ENCODE measurements at regions not wholly inside any gene's neighbourhood (a gene's known extent, or its start where the extent isn't known, plus 50 kb on each side); places are given as distances from the start of the nearest gene placed in this dataset.

- Histone ChIP-seq H3K27me3 (ENCODE audit: control insufficient read depth, insufficient read depth, low read length) (no peaks in the 10 kb centered on the region), H3K4me3 (ENCODE audit: low read length in 3 of 3) (no peak overlapping the region), H3K9ac (ENCODE audit: low read length in 3 of 3) (no peak overlapping the region), H3K9me3 (ENCODE audit: control insufficient read depth in 2 of 3, insufficient read depth in 1 of 3, low read length in 3 of 3) (no peaks in the 10 kb centered on the region), H3K27ac (ENCODE audit: low read depth in 2 of 2, low read length in 2 of 2) (no peak overlapping the region), H3K36me3 (ENCODE audit: control insufficient read depth in 2 of 3, insufficient read depth in 3 of 3, low read length in 3 of 3) (no peaks in the 10 kb centered on the region), H3K4me1 (ENCODE audit: control insufficient read depth in 2 of 3, insufficient read depth in 2 of 3, low read depth in 1 of 3, low read length in 3 of 3) (no peaks in the 10 kb centered on the region)
- TF ChIP-seq, protein P1, sequence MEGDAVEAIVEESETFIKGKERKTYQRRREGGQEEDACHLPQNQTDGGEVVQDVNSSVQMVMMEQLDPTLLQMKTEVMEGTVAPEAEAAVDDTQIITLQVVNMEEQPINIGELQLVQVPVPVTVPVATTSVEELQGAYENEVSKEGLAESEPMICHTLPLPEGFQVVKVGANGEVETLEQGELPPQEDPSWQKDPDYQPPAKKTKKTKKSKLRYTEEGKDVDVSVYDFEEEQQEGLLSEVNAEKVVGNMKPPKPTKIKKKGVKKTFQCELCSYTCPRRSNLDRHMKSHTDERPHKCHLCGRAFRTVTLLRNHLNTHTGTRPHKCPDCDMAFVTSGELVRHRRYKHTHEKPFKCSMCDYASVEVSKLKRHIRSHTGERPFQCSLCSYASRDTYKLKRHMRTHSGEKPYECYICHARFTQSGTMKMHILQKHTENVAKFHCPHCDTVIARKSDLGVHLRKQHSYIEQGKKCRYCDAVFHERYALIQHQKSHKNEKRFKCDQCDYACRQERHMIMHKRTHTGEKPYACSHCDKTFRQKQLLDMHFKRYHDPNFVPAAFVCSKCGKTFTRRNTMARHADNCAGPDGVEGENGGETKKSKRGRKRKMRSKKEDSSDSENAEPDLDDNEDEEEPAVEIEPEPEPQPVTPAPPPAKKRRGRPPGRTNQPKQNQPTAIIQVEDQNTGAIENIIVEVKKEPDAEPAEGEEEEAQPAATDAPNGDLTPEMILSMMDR (IDR thresholded peaks at IDR 0.05; ENCODE audit: borderline replicate concordance, extremely low read depth, insufficient read depth) = no peak
- intact Hi-C loops (cut with DNase I) = no loop called here
- DNase-seq (no peak), FAIRE-seq (no peak)
Measured at GRCh38 chr12:73240110-73240509, 967.9 kb downstream of the TRHDE start.

- FAIRE-seq (no peak), DNase-seq (no peak)
- no peak overlapping the region for H3K27ac ChIP-seq (ENCODE audit: low read depth in 2 of 2, low read length in 2 of 2)
- peaks cover 0 to 2% (median 2%) of the 10 kb centered on the region in 3 donors for H3K9me3 ChIP-seq (ENCODE audit: control insufficient read depth in 2 of 3, insufficient read depth in 1 of 3, low read length in 3 of 3)
- H3K4me1 ChIP-seq (ENCODE audit: control insufficient read depth in 2 of 3, insufficient read depth in 2 of 3, low read depth in 1 of 3, low read length in 3 of 3) = no peaks in the 10 kb centered on the region
- intact Hi-C loops (cut with DNase I) = no loop called here
- no peaks in the 10 kb centered on the region for H3K36me3 ChIP-seq (ENCODE audit: control insufficient read depth in 2 of 3, insufficient read depth in 3 of 3, low read length in 3 of 3)
- H3K9ac ChIP-seq (ENCODE audit: low read length in 3 of 3) = no peak overlapping the region
- no peak overlapping the region for H3K4me3 ChIP-seq (ENCODE audit: low read length in 3 of 3)
- TF ChIP-seq, protein P1 (IDR thresholded peaks at IDR 0.05; ENCODE audit: borderline replicate concordance, extremely low read depth, insufficient read depth) = no peak
- no peaks in the 10 kb centered on the region for H3K27me3 ChIP-seq (ENCODE audit: control insufficient read depth, insufficient read depth, low read length)
Measured at GRCh38 chr12:73262788-73263381, 990.7 kb downstream of the TRHDE start.

DNA sequence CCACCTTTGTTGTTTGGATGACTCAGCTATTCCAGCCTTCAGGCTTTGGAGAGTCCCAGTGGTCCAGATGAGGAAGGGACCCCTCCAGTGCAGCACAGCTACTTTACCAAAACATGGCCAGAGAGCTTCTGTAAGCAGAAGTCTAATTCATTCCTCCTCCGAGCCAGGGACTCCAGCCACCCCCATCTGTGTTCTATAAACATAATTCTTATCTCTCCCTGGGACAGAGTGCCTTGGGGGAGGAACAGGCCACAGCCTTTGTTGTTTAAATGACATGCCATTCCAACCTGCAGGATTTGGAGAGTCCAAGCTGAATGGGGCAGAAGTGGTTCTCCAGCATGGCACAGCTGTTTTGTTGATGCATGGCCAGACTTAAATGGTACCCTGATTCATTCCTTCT lies 994.0 kb downstream of the TRHDE start:
- FAIRE-seq = no peak

More for the DNA sequence above, 994.0 kb downstream of the TRHDE start:
- no peaks in the 10 kb centered on the region for H3K36me3 ChIP-seq (ENCODE audit: control insufficient read depth in 2 of 3, insufficient read depth in 3 of 3, low read length in 3 of 3)
- H3K4me1 ChIP-seq (ENCODE audit: control insufficient read depth in 2 of 3, insufficient read depth in 2 of 3, low read depth in 1 of 3, low read length in 3 of 3) = no peaks in the 10 kb centered on the region
- H3K9me3 ChIP-seq (ENCODE audit: control insufficient read depth in 2 of 3, insufficient read depth in 1 of 3, low read length in 3 of 3) = peaks cover 0 to 4% (median 2%) of the 10 kb centered on the region in 3 donors
- intact Hi-C loops (cut with DNase I) = no loop called here
- H3K4me3 ChIP-seq (ENCODE audit: low read length in 3 of 3) = no peak overlapping the region
- H3K27ac ChIP-seq (ENCODE audit: low read depth in 2 of 2, low read length in 2 of 2) = no peak overlapping the region
- H3K9ac ChIP-seq (ENCODE audit: low read length in 3 of 3) = no peak overlapping the region
- no peak for DNase-seq
- no peaks in the 10 kb centered on the region for H3K27me3 ChIP-seq (ENCODE audit: control insufficient read depth, insufficient read depth, low read length)
- TF ChIP-seq, protein P1 (IDR thresholded peaks at IDR 0.05; ENCODE audit: borderline replicate concordance, extremely low read depth, insufficient read depth) = no peak

Data from kidney (tissue), 13 donors.